ENCODE measurements at regions not wholly inside any gene's neighbourhood (a gene's known extent, or its start where the extent isn't known, plus 50 kb on each side); places are given as distances from the start of the nearest gene placed in this dataset.
"Not testable (repeated sequence)": the region's sequence is repeated elsewhere in the genome, so short reads cannot be mapped to it uniquely, and the experiment has no call there.

DNA sequence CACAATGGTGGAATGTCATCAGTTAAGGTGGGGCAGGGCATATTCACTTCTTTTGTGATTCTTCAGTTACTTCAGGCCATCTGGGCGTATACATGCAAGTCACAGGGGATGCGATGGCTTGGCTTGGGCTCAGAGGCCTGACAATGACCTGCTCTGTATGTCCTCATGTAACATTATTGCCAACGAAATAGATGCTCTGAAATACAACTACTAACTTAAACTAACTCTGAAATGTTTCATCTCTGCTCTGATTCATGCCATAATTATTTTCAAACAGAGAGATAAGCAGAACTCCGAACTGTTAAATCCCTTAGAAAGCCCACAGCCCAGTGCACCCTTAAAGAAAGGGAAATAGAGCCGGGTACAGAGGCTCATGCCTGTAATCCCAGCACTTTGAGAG is 832.7 kb upstream of the PRKX start:
- not testable (repeated sequence) for DNase-seq

GRCh38 chrX:4528247-4528646 is 814.8 kb upstream of the PRKX start:
- DNase-seq = no peak

- DNase-seq = no peak
These were observed 772.5 kb upstream of the PRKX start for GRCh38 chrX:4485912-4486311.

GRCh38 chrX:4484266-4484665 is 770.8 kb upstream of the PRKX start:
- no peak for DNase-seq

DNA sequence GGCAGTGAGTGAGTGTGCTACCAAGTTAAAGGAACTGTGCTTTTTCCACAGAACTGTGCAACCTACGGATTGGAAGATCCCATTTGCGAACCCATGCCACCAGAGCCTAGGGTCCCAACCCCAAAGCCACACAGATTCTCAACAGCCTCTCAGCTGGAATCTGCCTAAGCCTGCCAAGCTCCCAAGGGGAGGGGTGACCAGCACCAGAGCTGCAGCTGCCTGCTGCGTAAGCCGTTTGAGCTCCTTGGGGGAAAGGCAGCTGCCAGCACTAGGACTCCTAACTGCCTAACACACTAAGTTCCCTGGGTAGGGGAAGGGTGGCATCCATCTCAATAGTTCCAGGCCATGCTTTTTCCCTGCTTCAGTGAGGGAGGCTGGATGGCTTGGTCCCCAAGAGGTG is 738.1 kb upstream of the PRKX start:
- no peak for DNase-seq

DNA sequence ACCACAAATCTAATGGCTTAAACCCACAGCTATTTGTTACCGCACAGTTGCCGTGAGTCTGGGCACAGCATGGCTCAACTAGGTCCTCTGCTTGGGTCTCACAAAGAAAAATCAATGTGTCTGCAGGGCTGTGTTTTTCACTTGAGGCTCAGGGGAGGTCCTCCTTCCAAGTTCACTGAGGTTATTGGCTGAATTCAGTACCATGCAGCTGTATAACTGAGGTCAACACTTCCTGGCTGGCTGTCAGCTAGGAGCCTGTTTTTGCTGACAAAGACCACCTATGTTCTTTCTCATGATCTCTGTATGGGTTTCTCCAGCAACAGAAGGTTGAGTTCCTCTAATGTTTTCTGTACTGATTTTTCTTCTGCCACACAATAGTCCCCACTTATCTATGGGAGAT is 736.7 kb upstream of the PRKX start:
- DNase-seq = no peak

DNA sequence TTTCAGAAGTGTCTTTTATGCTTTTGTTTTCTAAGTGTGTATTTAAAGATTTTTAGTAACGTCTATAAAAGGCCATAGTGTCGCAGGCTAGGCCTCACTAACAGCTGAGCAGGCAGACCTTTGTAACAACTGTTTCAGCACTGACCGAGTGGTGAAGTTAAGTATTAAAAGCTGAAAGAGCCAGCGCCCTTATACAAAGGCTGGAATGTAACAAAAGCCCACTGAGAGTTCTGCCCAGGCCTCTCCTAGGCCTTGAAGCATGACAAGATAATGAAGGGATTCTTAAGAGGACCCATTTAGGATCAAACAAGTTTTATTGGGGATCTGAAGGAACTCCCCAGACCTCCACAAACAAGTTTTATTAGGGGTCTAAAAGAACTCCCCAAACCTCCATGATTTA is 722.5 kb upstream of the PRKX start:
- no peak for DNase-seq

GRCh38 chrX:4397471-4397870 is 684.0 kb upstream of the PRKX start:
- DNase-seq = no peak

DNA sequence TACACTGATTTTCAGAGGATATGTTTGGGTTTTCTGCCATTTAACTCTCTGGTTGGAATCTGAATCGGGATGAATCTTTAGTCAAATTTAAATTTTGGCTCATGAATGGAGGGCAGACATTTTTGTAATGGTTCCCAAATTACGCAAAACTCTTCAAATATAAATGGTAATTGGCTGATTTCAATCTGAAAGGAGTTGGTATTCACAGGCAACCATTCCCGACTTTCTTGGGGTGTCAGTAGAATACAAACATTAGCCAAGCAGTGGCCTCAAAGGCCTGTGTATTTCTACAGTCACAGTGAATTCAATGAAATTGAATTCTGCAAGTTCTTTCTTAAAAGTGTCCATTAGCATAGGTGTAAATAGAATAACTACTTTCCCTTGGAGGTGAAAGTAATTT is 668.8 kb upstream of the PRKX start:
- DNase-seq = no peak

- no peak for DNase-seq
These were observed 667.3 kb upstream of the PRKX start for GRCh38 chrX:4380710-4381109.

DNA sequence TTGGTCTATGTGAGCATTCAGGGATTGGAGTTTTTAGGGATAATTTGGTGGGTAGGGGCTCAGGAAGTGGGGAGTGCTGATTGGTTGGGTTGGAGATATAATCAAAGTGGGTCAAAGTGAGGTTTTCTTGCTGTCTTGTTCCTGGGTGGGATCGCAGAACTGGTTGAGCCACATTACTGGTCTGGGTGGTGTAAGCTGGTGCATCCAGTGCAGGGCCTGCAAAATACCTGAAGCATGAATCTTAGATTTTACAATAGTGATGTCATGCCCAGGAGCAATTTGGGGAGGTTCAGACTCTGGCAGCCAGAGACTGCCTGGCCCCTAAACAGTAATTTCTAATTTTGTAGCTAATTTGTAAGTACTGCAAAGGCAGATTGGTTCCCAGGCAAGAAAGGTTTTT is 665.6 kb upstream of the PRKX start:
- DNase-seq = no peak

- DNase-seq = no peak
These were observed 660.3 kb upstream of the PRKX start for GRCh38 chrX:4373791-4374190.

- DNase-seq = no peak
These were observed 645.1 kb upstream of the PRKX start for GRCh38 chrX:4358577-4358976.

- no peak for DNase-seq
These were observed 609.5 kb upstream of the PRKX start for GRCh38 chrX:4322916-4323315.

- DNase-seq = no peak
These were observed 607.0 kb upstream of the PRKX start for GRCh38 chrX:4320436-4320947.

- DNase-seq = no peak
These were observed 602.4 kb upstream of the PRKX start for GRCh38 chrX:4315891-4316290.

- no peak for DNase-seq
These were observed 601.1 kb upstream of the PRKX start for GRCh38 chrX:4314586-4314985.

GRCh38 chrX:4277122-4277521 is 563.7 kb upstream of the PRKX start:
- DNase-seq = no peak

DNA sequence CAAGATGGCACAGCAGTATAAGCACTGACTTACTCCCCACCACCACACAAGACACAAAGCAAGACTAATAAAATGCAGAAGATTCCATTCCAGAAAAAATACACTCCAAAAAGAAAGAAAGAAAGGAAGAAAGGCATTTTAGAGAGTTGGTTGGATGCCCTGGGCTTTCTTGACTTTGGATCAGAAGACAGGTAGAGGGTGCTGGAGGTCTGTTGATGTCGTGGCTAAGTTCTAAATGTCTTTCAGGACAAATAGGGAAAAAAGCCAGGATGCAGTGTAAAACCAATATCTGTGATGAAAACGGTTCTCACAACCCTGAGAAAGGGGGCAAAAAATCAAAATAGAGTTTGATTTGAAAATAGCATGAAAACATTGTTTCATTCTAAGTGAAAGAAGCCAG is 555.2 kb upstream of the PRKX start:
- DNase-seq = no peak

DNA sequence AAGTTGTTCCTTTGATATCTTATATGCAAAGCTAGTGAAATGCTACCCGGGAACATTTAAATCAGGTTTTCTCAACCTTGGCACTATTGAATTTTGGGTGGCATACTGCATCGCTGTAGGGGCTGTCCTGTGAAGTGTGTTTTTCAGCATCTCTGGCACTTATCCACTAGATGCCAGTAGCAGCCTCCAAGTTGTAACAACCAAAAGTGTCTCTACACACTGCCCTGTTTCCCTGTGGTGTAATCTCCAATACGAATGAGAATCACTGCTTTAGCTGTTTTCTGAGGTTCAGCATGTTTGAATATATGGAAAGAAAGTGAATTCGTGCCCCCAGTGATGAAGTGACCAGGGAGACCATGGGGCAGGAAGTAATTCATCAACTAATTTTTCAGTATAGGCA is 551.6 kb upstream of the PRKX start:
- DNase-seq = no peak

DNA sequence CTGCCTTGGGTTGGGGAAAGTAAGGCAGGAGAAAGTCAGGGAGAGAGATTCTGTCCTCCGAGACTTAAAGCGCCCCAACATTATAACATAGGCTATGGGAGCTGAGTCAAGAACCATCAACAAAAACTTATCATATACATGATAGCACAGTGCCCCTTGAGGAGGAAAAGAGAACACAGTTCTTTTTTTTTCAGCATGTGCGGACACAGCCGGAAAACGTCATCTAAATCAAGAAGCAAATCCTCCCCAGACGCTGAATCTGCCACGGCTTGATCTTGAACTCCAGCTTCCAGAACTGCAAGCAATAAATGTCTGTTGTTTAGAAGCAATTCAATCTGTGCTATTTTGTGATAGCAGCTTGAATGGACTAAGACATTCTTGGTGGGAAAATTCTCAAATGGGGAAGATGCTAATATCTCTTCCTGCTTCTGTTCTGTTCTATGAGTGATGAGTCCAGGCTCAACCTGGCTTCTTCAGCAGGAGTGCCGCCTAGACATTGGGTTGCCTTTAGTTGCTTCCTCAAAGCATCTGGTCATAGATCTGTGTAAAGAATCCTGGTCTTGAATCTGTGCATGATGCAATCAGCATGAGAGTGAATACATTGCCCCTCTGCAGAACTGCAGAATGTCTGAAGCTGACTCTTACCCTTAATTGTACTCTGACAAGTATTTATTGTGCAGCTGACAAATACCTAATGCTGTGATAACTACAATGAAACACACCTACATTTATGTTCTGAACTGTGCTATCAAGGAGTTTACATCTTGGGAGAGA is 549.8 kb upstream of the PRKX start:
- no peak for DNase-seq

DNA sequence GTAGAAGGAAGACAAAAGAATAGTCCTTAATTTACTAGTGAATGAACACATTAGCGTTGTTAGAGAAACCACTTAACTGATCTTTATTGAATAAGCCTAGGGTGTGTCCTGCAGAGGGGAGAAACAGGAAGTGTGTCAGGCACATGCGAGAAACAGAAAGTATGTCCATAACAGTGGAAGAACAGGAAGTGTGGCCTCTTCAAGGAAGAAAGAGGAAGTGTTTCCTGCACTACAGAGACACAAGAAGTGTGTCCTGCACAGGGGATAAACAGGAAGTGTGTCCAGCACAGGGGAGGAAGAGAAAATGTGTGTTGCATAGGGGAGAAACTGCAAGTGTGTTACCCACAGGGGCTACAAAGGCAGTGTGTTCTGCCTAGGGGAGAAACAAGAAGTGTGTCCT is 539.6 kb upstream of the PRKX start:
- no peak for DNase-seq

DNA sequence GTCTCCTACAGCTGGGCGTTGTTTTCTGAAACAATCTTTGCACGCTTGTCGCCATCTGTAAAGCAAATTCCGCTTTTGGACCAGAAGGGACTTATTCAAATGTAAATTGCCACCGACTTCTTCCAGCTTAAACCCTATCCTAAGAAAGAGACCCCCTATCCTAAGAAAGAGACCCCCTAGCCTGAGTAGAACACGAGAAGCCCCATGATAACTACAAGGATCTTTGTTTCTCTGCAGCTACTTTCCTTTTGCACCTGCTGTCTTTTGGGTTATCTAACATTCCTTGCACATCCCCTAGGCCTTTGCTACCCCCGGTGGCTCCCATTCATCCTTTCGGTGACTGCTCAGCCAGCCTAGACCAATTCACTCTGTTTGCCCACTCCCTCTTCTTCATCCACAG is 536.0 kb upstream of the PRKX start:
- no peak for DNase-seq

- DNase-seq = no peak
These were observed 530.3 kb upstream of the PRKX start for GRCh38 chrX:4243759-4244158.
